ENCODE measurements at regions not wholly inside any gene's neighbourhood (a gene's known extent, or its start where the extent isn't known, plus 50 kb on each side); places are given as distances from the start of the nearest gene placed in this dataset.
A peak's percentile ranks its signal among the peaks of the same experiment; 100 is the strongest.

- in situ Hi-C loops (cut with HindIII; ENCODE audit: low pct_unique_long_range_greater_than_20kb, low sequenced_read_pairs), result no loop called here
- no peak for TF ChIP-seq JUND (IDR thresholded peaks at IDR 0.05; ENCODE audit: low read depth)
- DNase-seq (ENCODE audit: low read depth in 1 of 2, low spot score in 1 of 2), result no peak
These were observed 768.2 kb downstream of the GALR1 start for GRCh38 chr18:78017869-78018268.

GRCh38 chr18:78021196-78021595 is 771.5 kb downstream of the GALR1 start:
- no peak for TF ChIP-seq JUND (IDR thresholded peaks at IDR 0.05; ENCODE audit: low read depth)
- no peak for DNase-seq (ENCODE audit: low read depth in 1 of 2, low spot score in 1 of 2)
- in situ Hi-C loops (cut with HindIII; ENCODE audit: low pct_unique_long_range_greater_than_20kb, low sequenced_read_pairs), result no loop called here

DNA sequence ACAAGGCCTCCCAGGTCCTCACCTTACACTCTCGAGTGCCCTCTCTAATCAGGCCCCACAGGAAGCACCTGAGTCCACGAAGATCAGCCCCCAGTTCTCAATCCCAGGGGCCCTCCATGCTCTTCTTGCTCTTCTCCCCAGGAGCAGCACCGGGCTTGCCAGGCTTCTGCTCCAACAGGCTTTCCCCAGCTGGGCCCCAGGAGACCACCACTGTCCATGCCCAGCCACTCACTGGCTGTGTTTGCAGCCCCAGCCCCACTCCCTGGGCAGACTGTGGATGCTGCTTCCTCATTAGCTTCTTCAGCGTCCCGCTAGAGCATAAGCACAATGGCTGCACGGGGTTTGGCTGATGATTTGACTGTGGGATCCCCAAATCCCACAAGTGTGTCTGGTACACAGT is 781.9 kb downstream of the GALR1 start:
- no peak for TF ChIP-seq JUND (IDR thresholded peaks at IDR 0.05; ENCODE audit: low read depth)

DNA sequence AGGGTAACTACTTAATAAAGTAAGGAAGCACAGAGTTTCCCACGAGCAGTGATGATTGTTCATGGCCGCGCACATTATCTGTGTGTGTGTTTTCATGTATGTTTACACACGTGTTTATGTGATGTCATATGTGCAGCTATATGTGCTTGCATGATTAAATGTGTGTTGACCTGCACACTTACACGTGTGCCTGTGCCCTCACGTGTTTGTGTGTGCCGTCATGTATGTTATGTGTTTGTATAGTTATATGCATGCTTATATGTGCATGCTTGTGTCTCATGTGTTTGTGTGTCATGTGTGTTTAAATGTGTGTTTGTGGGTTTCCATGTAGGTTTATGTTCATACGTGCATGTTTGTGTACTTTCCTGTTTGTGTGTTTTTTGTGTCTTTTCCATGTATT is 782.3 kb downstream of the GALR1 start:
- in situ Hi-C loops (cut with HindIII; ENCODE audit: low pct_unique_long_range_greater_than_20kb, low sequenced_read_pairs), result no loop called here
- TF ChIP-seq JUND (IDR thresholded peaks at IDR 0.05; ENCODE audit: low read depth), result no peak
- DNase-seq (ENCODE audit: low read depth in 1 of 2, low spot score in 1 of 2), result no peak

More for the DNA sequence above, 781.9 kb downstream of the GALR1 start:
- in situ Hi-C loops (cut with HindIII; ENCODE audit: low pct_unique_long_range_greater_than_20kb, low sequenced_read_pairs), result no loop called here
- no peak for DNase-seq (ENCODE audit: low read depth in 1 of 2, low spot score in 1 of 2)

- in situ Hi-C loops (cut with HindIII; ENCODE audit: low pct_unique_long_range_greater_than_20kb, low sequenced_read_pairs), result no loop called here
- no peak for DNase-seq (ENCODE audit: low read depth in 1 of 2, low spot score in 1 of 2)
These were observed 782.9 kb downstream of the GALR1 start for GRCh38 chr18:78032574-78032973.

GRCh38 chr18:78034755-78035154 is 785.1 kb downstream of the GALR1 start:
- in situ Hi-C loops (cut with HindIII; ENCODE audit: low pct_unique_long_range_greater_than_20kb, low sequenced_read_pairs), result no loop called here
- no peak for TF ChIP-seq JUND (IDR thresholded peaks at IDR 0.05; ENCODE audit: low read depth)
- DNase-seq (ENCODE audit: low read depth in 1 of 2, low spot score in 1 of 2), result no peak

More at GRCh38 chr18:78032574-78032973, 782.9 kb downstream of the GALR1 start:
- TF ChIP-seq JUND (IDR thresholded peaks at IDR 0.05; ENCODE audit: low read depth), result no peak

DNA sequence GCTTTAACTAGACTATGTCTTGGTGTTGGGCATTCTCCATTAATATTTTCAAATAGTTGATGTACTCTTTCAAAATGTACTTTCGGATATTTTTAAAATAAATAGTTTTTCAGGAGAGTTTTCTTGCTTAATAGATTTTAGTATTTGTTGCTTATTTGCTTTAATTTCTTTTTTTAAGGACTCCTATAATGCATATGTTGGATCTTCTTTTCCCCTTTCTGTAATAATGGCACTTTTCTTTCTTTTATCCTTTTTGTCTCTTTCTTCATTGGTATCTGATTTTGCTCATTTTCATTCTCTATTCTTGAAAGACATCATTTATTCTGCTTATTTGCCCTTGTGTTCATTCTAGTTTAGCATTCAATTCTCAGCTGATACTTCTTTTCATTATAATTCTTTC is 791.6 kb downstream of the GALR1 start:
- TF ChIP-seq JUND (IDR thresholded peaks at IDR 0.05; ENCODE audit: low read depth), result no peak
- in situ Hi-C loops (cut with HindIII; ENCODE audit: low pct_unique_long_range_greater_than_20kb, low sequenced_read_pairs), result no loop called here
- DNase-seq (ENCODE audit: low read depth in 1 of 2, low spot score in 1 of 2), result no peak

DNA sequence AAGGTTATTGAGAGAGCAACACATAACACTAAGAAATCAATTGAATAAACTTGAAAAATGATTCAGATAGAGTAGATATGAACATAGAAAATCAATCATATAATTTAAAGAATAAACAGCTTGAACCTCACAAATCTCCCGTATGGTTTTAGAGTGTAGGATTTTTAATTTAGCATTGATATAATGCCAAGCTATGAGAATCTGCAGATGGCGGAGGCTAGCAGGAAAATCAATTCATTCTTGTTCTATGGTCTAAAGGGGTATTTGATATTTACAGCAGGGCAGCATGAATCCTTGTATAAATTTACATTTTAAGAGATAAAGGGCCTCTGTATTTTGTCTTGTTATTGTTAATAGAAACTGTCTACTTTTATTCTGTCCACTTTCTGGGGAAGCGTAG is 797.0 kb downstream of the GALR1 start:
- no peak for DNase-seq (ENCODE audit: low read depth in 1 of 2, low spot score in 1 of 2)
- in situ Hi-C loops (cut with HindIII; ENCODE audit: low pct_unique_long_range_greater_than_20kb, low sequenced_read_pairs), result no loop called here
- TF ChIP-seq JUND (IDR thresholded peaks at IDR 0.05; ENCODE audit: low read depth), result no peak

GRCh38 chr18:78049281-78049680 is 799.6 kb downstream of the GALR1 start:
- no peak for DNase-seq (ENCODE audit: low read depth in 1 of 2, low spot score in 1 of 2)
- in situ Hi-C loops (cut with HindIII; ENCODE audit: low pct_unique_long_range_greater_than_20kb, low sequenced_read_pairs), result no loop called here
- TF ChIP-seq JUND (IDR thresholded peaks at IDR 0.05; ENCODE audit: low read depth), result no peak

DNA sequence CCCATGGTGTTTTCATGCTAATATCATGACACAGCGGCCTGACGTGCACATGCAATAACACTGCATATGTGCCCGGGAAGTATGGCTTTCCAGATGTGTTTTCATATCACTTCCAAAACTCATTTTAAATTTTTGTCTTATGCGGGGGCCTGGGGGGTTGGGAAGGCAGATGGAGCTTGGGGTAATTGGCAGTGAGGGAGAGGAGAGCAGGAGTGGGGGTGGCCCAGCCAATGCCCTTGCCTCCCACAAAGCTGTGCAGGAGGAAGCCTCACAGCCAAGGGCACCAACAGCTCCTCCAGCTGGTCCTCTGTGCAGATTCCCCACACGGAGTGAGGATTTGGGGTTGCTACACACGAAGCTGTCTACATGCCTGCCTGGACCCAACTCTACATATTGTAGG is 805.2 kb downstream of the GALR1 start:
- TF ChIP-seq JUND (IDR thresholded peaks at IDR 0.05; ENCODE audit: low read depth), result no peak
- DNase-seq (ENCODE audit: low read depth in 1 of 2, low spot score in 1 of 2), result no peak
- in situ Hi-C loops (cut with HindIII; ENCODE audit: low pct_unique_long_range_greater_than_20kb, low sequenced_read_pairs), result no loop called here

- DNase-seq (ENCODE audit: low read depth in 1 of 2, low spot score in 1 of 2), result no peak
- in situ Hi-C loops (cut with HindIII; ENCODE audit: low pct_unique_long_range_greater_than_20kb, low sequenced_read_pairs), result no loop called here
- no peak for TF ChIP-seq JUND (IDR thresholded peaks at IDR 0.05; ENCODE audit: low read depth)
These were observed 806.4 kb downstream of the GALR1 start for GRCh38 chr18:78056011-78056410.

- no peak for TF ChIP-seq JUND (IDR thresholded peaks at IDR 0.05; ENCODE audit: low read depth)
- in situ Hi-C loops (cut with HindIII; ENCODE audit: low pct_unique_long_range_greater_than_20kb, low sequenced_read_pairs), result no loop called here
- peak in 1 of 2 experiments; percentile 4 for DNase-seq (ENCODE audit: low read depth in 1 of 2, low spot score in 1 of 2)
These were observed 820.4 kb downstream of the GALR1 start for GRCh38 chr18:78069784-78070664.

DNA sequence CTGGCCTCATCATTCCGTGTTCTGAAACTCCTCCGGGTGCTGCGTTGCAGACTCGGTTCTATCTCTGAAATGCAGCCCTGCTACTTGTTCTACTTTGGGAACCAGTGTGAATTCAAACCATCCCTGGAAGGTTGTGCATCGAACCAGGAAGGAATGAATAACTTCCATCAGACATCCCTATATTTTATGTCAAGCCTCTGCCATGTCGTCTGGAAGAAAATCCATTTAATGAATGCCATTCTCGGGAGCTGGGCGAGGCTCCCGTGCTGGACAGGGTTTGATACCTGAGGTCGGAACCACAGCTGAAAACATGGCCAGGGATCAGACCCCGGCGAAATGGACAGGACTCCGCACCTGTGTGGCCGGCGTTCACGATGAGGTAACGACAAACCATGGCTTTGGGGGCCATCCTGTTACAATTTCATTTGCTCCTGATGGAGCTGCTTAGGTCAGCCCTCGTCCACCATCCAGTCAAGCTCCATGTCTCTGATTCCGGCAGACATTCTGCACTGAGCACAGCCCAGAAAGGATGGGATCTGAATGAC is 821.6 kb downstream of the GALR1 start:
- in situ Hi-C loops (cut with HindIII; ENCODE audit: low pct_unique_long_range_greater_than_20kb, low sequenced_read_pairs), result no loop called here
- no peak for TF ChIP-seq JUND (IDR thresholded peaks at IDR 0.05; ENCODE audit: low read depth)
- DNase-seq (ENCODE audit: low read depth in 1 of 2, low spot score in 1 of 2), result no peak

All from T47D (cell line).